LNCAP (cell line): ENCODE measurements at regions not wholly inside any gene's neighbourhood (a gene's known extent, or its start where the extent isn't known, plus 50 kb on each side); places are given as distances from the start of the nearest gene placed in this dataset.

ENCODE experiments used
- CTCF ChIP-seq: fragments of 450-650 bp; IDR thresholded peaks from 2 replicates; pipeline ENCODE4 v1.5.1; 2017; ENCODE audit warnings: mild to moderate bottlenecking

- no peak for TF ChIP-seq CTCF
Measured at GRCh38 chr3:187447737-187448136, 79.6 kb downstream of the RTP4 start.

- TF ChIP-seq CTCF, result no peak
Measured at GRCh38 chr3:187445356-187445755, 77.2 kb downstream of the RTP4 start.

GRCh38 chr3:187434524-187434923 lies 66.3 kb downstream of the RTP4 start:
- no peak for TF ChIP-seq CTCF

- peak; percentile 60 for TF ChIP-seq CTCF
Measured at GRCh38 chr3:187430576-187430975, 62.4 kb downstream of the RTP4 start.
